ENCODE measurements at regions not wholly inside any gene's neighbourhood (a gene's known extent, or its start where the extent isn't known, plus 50 kb on each side); places are given as distances from the start of the nearest gene placed in this dataset.

DNA sequence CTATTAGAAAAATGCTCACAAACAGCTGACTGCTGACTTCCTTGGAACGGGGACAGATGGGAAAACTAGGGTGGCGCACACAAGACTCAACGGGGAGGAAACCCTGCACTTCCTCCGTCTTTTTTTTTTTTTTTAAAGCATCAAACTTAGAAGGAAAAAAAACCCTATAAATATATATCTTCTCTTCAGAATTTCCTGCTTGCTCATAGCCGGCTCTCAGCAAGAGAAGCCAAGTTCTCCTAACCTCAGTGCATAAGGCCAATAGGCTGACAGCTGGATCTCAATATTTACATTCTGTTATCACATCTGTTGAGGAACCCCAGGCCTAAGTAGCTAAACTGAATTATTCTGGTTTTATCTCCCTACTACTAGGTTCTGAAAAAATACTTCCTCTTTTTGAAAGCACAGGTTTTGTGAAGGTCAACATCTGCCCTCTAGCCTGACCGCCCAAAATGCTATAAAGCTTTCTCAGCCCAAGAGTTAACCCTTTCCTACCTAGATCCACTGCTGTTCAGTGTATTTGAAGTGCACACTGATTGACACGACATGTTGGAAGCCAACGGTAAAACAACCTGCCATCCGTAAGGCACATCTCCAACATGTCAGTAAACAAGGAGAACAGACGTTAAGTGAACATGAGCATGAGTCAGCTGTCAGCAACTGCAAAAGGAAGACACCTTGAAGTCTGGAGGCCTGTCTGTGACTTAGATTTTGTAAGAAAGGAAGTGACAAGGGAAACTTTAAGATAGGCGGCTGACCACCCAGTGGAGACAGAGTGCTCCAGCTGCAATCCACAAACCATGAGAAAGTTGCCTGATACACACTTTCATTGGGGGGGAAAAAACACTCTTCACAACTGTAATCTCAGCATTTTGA, 83.8 kb downstream of the EBLN1 start:
- no peaks in the 10 kb centered on the region for H3K36me3 ChIP-seq (ENCODE audit: control insufficient read depth in 1 of 2, insufficient read depth in 2 of 2, low read length in 2 of 2)
- no peak overlapping the region for H2AFZ ChIP-seq (ENCODE audit: low read depth, low read length, poor library complexity, severe bottlenecking)
- no peaks in the 10 kb centered on the region for H3K9me3 ChIP-seq (ENCODE audit: control insufficient read depth in 1 of 2, insufficient read depth in 1 of 2, low read depth in 1 of 2, low read length in 2 of 2)
- BruUV-seq (replicated peaks), result no TSS peak
- H3K27ac ChIP-seq (ENCODE audit: low read depth, low read length), result no peak overlapping the region
- intact Hi-C loops (cut with micrococcal nuclease), result no loop called here
- no peaks in the 10 kb centered on the region for H4K20me1 ChIP-seq (ENCODE audit: insufficient read depth)
- no peak overlapping the region for H3K4me3 ChIP-seq (replicated peaks in 1 of 2; ENCODE audit: low read depth in 1 of 2, low read length in 2 of 2)
- no peaks in the 10 kb centered on the region for H3K4me1 ChIP-seq (ENCODE audit: control insufficient read depth in 1 of 2, insufficient read depth in 2 of 2, low read length in 2 of 2)
- POLR2A ChIA-PET, result no interaction called here
- RAD21 ChIA-PET (ENCODE audit: low non-redundant PET in 1 of 2, low total read pairs in 2 of 2, uncharacterized antibody in 2 of 2, unreplicated experiment in 2 of 2), result no interaction called here
- no peak overlapping the region for H3K9ac ChIP-seq (ENCODE audit: low read length)
- H3K27me3 ChIP-seq (ENCODE audit: insufficient read depth, low read length), result no peaks in the 10 kb centered on the region
- no peaks in the 10 kb centered on the region for H3K79me2 ChIP-seq (ENCODE audit: insufficient read depth, low read length)
- DNase-seq (ENCODE audit: low read depth, low spot score), result no peak
- CTCF ChIA-PET, result no interaction called here
- H3K4me2 ChIP-seq (ENCODE audit: low read length), result no peak overlapping the region
- ATAC-seq, result no peak
- no peaks in the 10 kb centered on the region for H3K9me2 ChIP-seq (ENCODE audit: insufficient read depth)
- TF ChIP-seq, protein P1, sequence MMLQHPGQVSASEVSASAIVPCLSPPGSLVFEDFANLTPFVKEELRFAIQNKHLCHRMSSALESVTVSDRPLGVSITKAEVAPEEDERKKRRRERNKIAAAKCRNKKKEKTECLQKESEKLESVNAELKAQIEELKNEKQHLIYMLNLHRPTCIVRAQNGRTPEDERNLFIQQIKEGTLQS (IDR thresholded peaks at IDR 0.05), result no peak
- no peak for TF ChIP-seq POLR2A (IDR thresholded peaks at IDR 0.05; ENCODE audit: borderline replicate concordance, extremely low read depth, insufficient read depth, insufficient read length)
- TF ChIP-seq FOSL1 (IDR thresholded peaks at IDR 0.05; ENCODE audit: low read depth), result no peak
- TF ChIP-seq, protein P2, sequence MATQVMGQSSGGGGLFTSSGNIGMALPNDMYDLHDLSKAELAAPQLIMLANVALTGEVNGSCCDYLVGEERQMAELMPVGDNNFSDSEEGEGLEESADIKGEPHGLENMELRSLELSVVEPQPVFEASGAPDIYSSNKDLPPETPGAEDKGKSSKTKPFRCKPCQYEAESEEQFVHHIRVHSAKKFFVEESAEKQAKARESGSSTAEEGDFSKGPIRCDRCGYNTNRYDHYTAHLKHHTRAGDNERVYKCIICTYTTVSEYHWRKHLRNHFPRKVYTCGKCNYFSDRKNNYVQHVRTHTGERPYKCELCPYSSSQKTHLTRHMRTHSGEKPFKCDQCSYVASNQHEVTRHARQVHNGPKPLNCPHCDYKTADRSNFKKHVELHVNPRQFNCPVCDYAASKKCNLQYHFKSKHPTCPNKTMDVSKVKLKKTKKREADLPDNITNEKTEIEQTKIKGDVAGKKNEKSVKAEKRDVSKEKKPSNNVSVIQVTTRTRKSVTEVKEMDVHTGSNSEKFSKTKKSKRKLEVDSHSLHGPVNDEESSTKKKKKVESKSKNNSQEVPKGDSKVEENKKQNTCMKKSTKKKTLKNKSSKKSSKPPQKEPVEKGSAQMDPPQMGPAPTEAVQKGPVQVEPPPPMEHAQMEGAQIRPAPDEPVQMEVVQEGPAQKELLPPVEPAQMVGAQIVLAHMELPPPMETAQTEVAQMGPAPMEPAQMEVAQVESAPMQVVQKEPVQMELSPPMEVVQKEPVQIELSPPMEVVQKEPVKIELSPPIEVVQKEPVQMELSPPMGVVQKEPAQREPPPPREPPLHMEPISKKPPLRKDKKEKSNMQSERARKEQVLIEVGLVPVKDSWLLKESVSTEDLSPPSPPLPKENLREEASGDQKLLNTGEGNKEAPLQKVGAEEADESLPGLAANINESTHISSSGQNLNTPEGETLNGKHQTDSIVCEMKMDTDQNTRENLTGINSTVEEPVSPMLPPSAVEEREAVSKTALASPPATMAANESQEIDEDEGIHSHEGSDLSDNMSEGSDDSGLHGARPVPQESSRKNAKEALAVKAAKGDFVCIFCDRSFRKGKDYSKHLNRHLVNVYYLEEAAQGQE (IDR thresholded peaks at IDR 0.05; ENCODE audit: low read depth), result no peak
- TF ChIP-seq, protein P3, sequence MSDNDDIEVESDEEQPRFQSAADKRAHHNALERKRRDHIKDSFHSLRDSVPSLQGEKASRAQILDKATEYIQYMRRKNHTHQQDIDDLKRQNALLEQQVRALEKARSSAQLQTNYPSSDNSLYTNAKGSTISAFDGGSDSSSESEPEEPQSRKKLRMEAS (IDR thresholded peaks at IDR 0.05), result no peak
- TF ChIP-seq POLR2AphosphoS5 (IDR thresholded peaks at IDR 0.05; ENCODE audit: low read depth, low read length), result no peak
- TF ChIP-seq EZH2phosphoT487 (IDR thresholded peaks at IDR 0.05; ENCODE audit: borderline replicate concordance), result no peak
- TF ChIP-seq SP1 (IDR thresholded peaks at IDR 0.05; ENCODE audit: low read depth), result no peak
- TF ChIP-seq YY1 (IDR thresholded peaks at IDR 0.05; ENCODE audit: extremely low read depth, insufficient replicate concordance, low read depth, low read length), result no peak
- TF ChIP-seq, protein P4, sequence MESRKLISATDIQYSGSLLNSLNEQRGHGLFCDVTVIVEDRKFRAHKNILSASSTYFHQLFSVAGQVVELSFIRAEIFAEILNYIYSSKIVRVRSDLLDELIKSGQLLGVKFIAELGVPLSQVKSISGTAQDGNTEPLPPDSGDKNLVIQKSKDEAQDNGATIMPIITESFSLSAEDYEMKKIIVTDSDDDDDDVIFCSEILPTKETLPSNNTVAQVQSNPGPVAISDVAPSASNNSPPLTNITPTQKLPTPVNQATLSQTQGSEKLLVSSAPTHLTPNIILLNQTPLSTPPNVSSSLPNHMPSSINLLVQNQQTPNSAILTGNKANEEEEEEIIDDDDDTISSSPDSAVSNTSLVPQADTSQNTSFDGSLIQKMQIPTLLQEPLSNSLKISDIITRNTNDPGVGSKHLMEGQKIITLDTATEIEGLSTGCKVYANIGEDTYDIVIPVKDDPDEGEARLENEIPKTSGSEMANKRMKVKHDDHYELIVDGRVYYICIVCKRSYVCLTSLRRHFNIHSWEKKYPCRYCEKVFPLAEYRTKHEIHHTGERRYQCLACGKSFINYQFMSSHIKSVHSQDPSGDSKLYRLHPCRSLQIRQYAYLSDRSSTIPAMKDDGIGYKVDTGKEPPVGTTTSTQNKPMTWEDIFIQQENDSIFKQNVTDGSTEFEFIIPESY (IDR thresholded peaks at IDR 0.05; ENCODE audit: extremely low read depth, insufficient replicate concordance, low read length), result no peak
- no peak for TF ChIP-seq CBX3 (IDR thresholded peaks at IDR 0.05; ENCODE audit: low read depth)
- TF ChIP-seq ZFX (IDR thresholded peaks at IDR 0.05), result no peak
- TF ChIP-seq ZNF274 (IDR thresholded peaks at IDR 0.05; ENCODE audit: low read depth, low read length), result no peak
- no peak for TF ChIP-seq EZH2 (IDR thresholded peaks at IDR 0.05)
- no peak for TF ChIP-seq CEBPB (IDR thresholded peaks at IDR 0.05; ENCODE audit: low read depth)
- no peak for TF ChIP-seq JUND (IDR thresholded peaks at IDR 0.05)
- no peak for TF ChIP-seq RAD21 (IDR thresholded peaks at IDR 0.05; ENCODE audit: low read depth)
- no peak for TF ChIP-seq ELF1 (IDR thresholded peaks at IDR 0.05; ENCODE audit: borderline replicate concordance, low read depth)
- TF ChIP-seq SIN3A (IDR thresholded peaks at IDR 0.05; ENCODE audit: low read depth), result no peak
- TF ChIP-seq, protein P5, sequence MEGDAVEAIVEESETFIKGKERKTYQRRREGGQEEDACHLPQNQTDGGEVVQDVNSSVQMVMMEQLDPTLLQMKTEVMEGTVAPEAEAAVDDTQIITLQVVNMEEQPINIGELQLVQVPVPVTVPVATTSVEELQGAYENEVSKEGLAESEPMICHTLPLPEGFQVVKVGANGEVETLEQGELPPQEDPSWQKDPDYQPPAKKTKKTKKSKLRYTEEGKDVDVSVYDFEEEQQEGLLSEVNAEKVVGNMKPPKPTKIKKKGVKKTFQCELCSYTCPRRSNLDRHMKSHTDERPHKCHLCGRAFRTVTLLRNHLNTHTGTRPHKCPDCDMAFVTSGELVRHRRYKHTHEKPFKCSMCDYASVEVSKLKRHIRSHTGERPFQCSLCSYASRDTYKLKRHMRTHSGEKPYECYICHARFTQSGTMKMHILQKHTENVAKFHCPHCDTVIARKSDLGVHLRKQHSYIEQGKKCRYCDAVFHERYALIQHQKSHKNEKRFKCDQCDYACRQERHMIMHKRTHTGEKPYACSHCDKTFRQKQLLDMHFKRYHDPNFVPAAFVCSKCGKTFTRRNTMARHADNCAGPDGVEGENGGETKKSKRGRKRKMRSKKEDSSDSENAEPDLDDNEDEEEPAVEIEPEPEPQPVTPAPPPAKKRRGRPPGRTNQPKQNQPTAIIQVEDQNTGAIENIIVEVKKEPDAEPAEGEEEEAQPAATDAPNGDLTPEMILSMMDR (IDR thresholded peaks at IDR 0.05 in 2 of 3, conservative IDR thresholded peaks at IDR 0.05 in 1 of 3; ENCODE audit: borderline replicate concordance in 1 of 3, insufficient read depth in 1 of 3, low read depth in 2 of 3, low read length in 2 of 3), result no peak
